Fibroblast of gingiva (primary cell): ENCODE measurements at regions not wholly inside any gene's neighbourhood (a gene's known extent, or its start where the extent isn't known, plus 50 kb on each side); places are given as distances from the start of the nearest gene placed in this dataset.
"Not testable (repeated sequence)": the region's sequence is repeated elsewhere in the genome, so short reads cannot be mapped to it uniquely, and the experiment has no call there.

Experiments
- DNase-seq: peaks from one replicate; pipeline ENCODE4 v3.0.0-alpha.2; 2011; ENCODE audit warnings: low read depth

GRCh38 chr2:446963-447530, 159.2 kb upstream of the ALKAL2 start:
- DNase-seq: no peak

DNA sequence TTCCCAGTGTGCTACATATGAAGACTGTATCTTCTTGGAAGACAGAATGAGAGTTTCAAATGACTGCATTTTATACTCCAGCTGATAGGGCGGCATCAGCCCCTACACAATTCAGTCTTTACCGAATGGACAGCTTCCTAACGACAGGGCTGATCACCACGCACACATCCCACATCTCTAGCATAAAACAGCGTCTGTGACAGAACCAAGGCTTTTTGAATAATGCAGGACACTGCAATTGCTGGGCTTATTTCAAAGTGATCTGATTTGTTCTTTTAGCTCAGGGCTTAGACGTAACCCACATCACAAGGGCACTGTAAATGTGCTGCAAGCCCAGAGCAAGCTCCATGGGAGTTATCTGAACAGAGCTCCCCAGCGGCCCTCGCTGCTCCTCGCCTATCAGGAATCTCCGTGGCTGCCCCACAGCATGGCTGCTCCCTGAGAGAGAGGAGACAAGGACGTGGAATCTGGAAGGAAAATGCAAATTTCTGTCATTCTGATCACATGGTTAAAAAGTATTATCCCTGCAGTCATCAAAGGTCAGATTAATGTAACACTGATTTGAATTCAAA, 158.5 kb upstream of the ALKAL2 start:
- DNase-seq: no peak

DNA sequence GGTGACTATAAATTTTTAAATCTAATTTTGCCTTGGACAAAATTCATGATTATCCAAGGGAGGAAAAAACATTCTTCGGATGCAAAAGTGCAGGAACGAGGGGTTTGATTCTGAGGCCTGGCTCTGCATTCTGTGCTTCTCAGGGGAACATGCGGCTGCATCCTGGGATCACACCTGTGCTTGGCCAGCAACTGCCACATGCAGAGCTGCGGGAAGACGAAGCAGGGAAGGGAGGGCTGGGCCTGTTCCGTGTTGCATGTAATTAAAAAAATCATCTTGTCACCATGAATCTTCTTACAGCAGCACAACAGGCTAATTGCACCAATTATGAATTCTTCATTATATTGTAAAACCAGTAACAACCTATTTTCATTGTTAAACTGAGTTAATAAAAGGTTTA, 158.0 kb upstream of the ALKAL2 start:
- DNase-seq: no peak

- DNase-seq: no peak
Measured at GRCh38 chr2:444937-445884, 157.3 kb upstream of the ALKAL2 start.

DNA sequence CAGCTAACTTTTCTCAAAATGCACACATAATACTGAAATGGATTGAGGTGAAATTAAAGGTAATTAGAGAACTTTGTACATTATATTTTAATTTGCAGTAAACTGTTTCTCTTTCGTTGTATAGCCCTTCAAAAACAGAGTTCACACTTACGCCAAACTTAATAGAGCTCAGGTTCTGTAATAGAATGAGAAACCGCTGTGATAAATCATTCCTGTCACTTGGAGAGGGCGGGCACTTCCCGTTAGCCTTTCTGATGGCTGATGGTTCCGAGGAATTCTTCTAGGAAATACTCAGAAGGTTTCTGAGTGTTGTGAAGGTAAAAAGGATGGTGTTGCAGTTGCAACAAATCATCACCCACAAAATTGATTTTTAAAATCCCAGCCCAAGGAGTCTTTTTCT, 155.8 kb upstream of the ALKAL2 start:
- DNase-seq: no peak

GRCh38 chr2:443216-443615, 155.3 kb upstream of the ALKAL2 start:
- no peak for DNase-seq

GRCh38 chr2:441258-442022, 153.5 kb upstream of the ALKAL2 start:
- no peak for DNase-seq

- DNase-seq: no peak
Measured at GRCh38 chr2:440403-440740, 152.5 kb upstream of the ALKAL2 start.

GRCh38 chr2:439556-440402, 151.9 kb upstream of the ALKAL2 start:
- no peak for DNase-seq

DNA sequence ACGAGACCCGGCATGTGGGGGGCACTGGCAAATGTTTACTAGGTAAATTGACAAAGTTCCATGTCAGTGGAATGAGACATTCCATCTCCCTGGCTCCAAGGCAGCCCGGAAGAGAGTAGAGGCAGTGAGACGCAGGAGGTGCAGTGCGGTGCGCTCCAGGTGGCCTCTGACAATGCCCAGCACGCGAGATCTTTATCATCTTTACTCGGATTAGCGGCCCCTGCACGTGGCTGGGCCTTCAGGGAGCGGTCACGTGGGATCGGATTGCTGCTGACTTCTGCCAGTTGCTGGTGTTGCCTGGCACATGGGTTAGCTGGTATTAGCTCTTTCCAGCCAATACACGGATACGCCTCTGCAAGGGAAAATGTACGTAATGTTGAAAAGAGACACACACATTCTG, 151.2 kb upstream of the ALKAL2 start:
- no peak for DNase-seq

DNA sequence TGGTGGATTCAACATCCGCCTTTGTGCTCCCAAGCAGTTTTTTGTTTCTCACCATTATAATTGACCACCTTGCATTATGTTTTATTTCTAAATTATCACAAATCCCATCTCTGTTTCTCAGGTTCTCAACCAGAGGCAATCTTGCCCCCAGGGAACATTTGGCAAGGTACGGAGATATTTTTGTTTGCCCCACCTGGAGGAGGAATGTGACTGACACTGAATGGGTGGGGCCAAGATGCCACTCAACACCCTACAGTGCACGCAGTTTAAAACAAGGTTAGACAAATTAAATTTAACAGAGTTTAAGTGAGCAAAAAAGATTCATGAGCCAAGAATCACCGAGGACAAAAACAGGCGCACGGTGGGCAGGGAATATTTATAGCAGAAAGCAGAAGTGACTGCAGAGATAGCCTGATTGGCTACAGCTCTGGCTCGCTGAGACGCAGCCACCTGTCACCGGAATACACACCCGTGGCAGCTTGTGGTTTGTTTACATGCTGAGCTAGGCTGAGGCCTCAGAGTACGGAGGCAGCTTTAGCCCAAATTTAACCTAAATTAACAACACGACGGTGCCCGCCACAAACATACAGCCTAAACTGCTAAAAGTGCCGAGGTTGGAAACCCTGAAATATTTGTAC, 150.0 kb upstream of the ALKAL2 start:
- DNase-seq: no peak

GRCh38 chr2:437180-437579, 149.3 kb upstream of the ALKAL2 start:
- DNase-seq: no peak

GRCh38 chr2:436205-436604, 148.3 kb upstream of the ALKAL2 start:
- DNase-seq: no peak

GRCh38 chr2:434625-435024, 146.7 kb upstream of the ALKAL2 start:
- no peak for DNase-seq

- DNase-seq: no peak
Measured at GRCh38 chr2:433216-433615, 145.3 kb upstream of the ALKAL2 start.

GRCh38 chr2:430291-431040, 142.6 kb upstream of the ALKAL2 start:
- no peak for DNase-seq

DNA sequence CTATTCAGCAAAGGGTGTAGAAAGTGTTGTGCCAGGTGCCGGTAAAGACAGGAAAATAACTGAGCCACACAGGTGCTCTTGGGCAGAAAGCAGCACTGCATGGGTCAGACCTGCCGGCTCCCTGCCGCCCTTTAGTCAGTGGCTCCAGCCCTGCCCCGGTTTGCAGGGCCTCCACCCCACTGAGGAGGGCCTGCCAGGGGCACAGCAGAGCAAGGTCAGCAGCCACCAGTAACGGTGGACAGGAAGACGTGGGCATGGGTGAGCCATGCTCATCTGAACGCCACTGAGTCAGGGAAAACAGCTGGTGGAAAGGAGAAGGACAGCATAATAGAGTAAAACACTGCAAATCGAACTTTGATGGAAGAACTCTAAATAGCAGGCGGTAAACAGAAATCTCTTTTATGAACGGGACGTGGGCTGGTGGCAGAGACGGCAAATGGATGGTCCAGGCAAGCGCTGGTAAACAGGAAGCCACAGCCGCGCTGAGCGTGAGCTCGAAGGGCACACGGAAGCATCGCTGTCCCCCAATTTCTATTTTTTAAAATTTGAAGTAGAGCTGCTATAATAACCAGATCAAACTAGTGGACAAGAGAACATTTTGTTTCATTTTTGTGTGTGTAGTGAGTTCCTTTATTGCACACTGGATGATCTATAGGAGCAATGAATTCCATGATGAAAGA, 141.8 kb upstream of the ALKAL2 start:
- DNase-seq: no peak

GRCh38 chr2:429142-429541, 141.3 kb upstream of the ALKAL2 start:
- no peak for DNase-seq

- no peak for DNase-seq
Measured at GRCh38 chr2:428591-428990, 140.7 kb upstream of the ALKAL2 start.

DNA sequence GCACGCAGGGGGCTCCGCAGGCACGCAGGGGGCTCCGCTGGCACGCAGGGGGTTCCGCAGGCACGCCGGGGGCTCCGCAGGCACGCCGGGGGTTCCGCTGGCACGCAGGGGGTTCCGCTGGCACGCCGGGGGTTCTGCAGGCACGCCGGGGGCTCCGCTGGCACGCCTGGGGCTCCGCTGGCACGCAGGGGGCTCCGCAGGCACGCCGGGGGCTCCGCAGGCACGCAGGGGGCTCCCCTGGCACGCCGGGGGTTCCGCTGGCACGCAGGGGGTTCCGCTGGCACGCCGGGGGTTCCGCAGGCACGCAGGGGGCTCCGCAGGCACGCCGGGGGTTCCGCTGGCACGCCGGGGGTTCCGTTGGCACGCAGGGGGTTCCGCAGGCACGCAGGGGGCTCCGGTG, 138.8 kb upstream of the ALKAL2 start:
- DNase-seq: not testable (repeated sequence)
